MM.1S (cell line): ENCODE measurements at regions not wholly inside any gene's neighbourhood (a gene's known extent, or its start where the extent isn't known, plus 50 kb on each side); places are given as distances from the start of the nearest gene placed in this dataset.

Experiments used
- EZH2phosphoT487 ChIP-seq: fragments of 300-600 bp; sonication (generic); IDR thresholded peaks from 2 replicates; pipeline ENCODE4 v1.6.1; 2018; ENCODE audit warnings: antibody characterized with exemption, low read length
- TF ChIP-seq, protein P1 (sequence below): fragments of 300-600 bp; sonication (generic); IDR thresholded peaks from 2 replicates; pipeline ENCODE4 v1.5.1; 2016; ENCODE audit warnings: antibody characterized with exemption, low read length, mixed read lengths

DNA sequence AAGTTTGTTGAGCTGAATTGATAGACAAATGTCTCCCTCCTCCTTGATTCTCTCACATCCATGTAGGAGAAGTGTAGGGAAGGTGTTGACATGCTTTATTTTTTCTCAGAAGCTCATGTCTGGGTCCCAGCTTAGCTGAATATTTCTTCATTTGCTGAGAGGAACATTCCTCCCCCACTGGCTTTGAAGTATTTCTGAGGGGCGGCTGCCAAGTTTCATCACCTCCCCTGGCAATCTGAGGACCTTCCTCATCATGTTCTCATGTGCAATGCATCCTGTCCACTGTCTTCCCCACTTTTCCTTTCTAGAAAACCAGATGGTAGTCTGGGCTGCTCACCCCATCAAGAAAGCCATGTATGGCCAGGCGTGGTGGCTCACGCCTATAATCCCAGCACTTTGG is 168.9 kb upstream of the RGMA start:
- TF ChIP-seq EZH2phosphoT487, result no peak
- TF ChIP-seq, protein P1, sequence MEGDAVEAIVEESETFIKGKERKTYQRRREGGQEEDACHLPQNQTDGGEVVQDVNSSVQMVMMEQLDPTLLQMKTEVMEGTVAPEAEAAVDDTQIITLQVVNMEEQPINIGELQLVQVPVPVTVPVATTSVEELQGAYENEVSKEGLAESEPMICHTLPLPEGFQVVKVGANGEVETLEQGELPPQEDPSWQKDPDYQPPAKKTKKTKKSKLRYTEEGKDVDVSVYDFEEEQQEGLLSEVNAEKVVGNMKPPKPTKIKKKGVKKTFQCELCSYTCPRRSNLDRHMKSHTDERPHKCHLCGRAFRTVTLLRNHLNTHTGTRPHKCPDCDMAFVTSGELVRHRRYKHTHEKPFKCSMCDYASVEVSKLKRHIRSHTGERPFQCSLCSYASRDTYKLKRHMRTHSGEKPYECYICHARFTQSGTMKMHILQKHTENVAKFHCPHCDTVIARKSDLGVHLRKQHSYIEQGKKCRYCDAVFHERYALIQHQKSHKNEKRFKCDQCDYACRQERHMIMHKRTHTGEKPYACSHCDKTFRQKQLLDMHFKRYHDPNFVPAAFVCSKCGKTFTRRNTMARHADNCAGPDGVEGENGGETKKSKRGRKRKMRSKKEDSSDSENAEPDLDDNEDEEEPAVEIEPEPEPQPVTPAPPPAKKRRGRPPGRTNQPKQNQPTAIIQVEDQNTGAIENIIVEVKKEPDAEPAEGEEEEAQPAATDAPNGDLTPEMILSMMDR, result no peak
